HG02759 (cell line): ENCODE measurements at regions not wholly inside any gene's neighbourhood (a gene's known extent, or its start where the extent isn't known, plus 50 kb on each side); places are given as distances from the start of the nearest gene placed in this dataset.

Source experiments
- ATAC-seq: cut with Tn5 transposase; IDR thresholded peaks from one replicate; pipeline ENCODE4 v1.9.1; 2021; ENCODE audit warnings: mild to moderate bottlenecking, moderate library complexity; ENCODE audit not compliant: unreplicated experiment

- no peak for ATAC-seq
Observed at GRCh38 chr3:177724020-177724638, 526.8 kb upstream of the TBL1XR1 start.

DNA sequence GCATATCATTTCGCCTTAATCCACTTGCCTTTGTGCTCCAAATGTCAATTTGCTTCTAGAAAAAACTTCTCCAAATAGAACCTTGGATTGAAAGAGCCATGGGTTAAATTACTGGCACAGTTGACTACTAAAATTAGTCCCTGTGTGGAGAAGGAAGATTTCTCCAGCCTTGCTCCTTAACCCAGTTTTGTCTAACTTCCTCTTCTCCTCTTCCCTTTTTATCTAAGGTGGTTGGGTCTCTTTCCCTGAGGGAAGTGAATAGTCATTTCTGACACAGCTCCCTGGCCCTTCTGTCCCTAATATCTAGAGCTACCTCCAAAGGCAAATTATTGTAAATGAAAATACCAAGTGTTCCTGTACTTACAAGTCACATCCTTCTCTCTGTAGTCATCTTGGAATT, 527.9 kb upstream of the TBL1XR1 start:
- no peak for ATAC-seq

DNA sequence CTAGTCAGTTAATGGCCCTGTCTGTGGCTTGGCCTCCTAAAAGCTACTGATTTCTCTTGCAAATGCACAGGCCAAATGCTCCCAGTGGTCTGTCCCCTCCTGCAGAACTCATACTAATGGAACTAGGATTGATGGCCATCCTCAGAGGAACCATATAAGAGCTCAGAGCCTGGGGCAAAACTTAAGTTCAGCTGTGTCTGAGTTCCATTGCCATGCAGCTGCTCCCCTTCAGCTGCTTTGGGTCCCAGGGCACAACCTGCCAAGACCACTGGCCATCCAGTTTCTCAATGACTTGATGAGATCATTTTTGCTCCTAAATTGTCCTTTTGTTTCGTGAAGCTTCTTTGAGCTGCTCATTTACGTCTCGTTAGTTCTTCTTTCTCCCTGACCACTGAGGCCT, 529.5 kb upstream of the TBL1XR1 start:
- no peak for ATAC-seq

GRCh38 chr3:177729956-177730681, 532.8 kb upstream of the TBL1XR1 start:
- no peak for ATAC-seq

GRCh38 chr3:177730814-177731213, 533.5 kb upstream of the TBL1XR1 start:
- no peak for ATAC-seq

DNA sequence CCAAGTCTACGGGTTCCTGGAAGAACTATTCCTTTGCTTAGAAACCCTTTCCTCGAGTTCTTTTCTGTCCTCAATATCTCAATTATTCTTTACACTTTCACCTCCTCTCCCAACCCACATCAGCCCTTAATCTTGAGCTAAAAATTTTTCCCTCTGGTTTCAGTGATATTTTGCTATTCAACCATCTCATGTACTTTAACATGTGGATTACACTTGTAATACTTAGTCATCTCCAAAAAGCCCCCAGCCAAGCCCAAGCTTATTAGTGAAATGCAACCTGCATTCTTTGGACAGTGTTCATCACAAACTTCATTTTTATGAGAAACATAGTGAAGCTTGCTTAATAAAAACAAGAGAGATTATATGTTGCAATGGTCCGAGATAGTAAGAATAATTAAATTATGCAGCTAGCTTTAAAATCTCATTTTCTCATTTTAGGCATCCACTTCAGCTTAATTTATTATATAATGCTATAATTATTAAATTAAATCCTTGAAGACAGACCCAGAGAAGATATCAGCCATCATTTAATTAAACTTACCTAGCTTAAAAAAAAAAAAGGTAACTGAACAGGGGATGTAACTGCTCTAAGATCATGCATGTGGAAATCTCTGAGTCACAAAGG, 534.5 kb upstream of the TBL1XR1 start:
- no peak for ATAC-seq

GRCh38 chr3:177733233-177733632, 536.0 kb upstream of the TBL1XR1 start:
- ATAC-seq, result no peak

DNA sequence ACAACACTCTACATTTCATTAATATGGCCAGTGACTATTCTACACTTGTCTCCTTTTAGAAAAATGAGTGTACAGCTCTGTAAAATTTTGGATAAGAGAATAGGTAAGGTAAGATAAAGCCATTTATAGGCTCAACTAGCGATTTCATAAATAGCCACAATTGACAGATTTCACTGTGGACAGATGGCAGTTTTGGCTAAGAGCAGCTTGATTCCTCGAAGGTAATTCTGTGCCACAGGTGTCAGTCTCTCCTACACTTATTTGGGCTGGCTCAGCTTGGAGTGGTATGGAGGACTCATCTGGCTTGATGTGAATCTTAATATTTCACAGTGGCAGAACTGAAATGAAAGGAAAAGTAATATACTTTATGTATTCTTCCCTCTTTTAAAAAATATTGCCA, 536.7 kb upstream of the TBL1XR1 start:
- no peak for ATAC-seq

DNA sequence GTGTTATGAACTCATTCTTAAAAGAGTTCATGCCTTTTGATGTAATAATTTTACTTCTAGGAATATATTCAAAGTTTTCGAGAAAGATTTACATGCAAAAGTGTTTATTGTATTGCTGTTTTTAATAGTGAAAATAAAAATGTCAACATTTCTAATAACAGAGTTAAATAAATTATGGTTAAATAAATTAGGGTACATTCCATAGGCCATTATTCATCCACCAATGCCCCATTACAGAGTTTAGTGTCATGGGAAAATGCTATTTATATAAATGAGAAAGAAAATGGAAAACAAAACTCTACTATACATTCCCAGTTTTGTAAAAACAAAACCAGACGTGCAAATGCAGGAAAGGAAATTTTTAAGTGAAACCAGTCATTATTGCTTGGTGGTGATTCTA, 538.1 kb upstream of the TBL1XR1 start:
- no peak for ATAC-seq

- no peak for ATAC-seq
Observed at GRCh38 chr3:177739461-177739860, 542.2 kb upstream of the TBL1XR1 start.

DNA sequence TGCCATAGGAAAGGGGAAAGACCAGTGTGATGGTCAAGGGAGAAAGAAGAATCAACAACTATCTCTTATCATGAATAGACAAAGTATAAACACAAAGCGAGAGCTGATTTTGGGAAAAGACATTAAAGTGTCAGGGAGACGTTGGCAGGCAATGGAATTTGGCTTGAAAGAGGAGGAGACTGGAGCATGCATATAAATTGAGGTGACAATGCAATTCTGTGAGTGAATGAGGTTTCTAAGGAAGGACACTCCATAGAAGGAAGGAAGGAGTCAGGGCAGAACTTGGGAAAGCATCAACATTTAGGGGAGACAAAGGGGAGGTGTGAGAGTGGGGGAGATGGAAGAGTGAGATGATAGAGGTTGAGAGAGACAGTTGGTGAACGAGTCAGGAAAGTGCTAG, 543.0 kb upstream of the TBL1XR1 start:
- no peak for ATAC-seq

DNA sequence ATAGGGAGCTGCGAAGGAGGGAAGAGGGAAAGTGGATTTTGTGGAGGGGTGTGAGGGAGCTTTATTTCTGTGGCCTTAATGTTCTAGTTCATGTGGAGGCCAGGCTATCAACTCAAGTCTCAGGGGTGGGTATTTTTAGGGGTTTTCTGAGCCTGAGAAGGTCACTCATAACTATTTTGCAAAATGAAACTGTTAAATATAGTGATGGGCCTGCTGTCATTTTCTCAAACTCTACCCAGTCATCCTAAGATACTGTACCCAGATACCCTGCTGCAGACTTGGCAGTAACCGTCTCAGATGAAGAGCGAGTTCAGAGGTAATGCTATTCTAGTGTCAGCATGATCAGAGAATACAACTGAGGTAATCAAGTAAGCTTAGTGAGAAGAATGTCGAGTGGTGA, 545.0 kb upstream of the TBL1XR1 start:
- ATAC-seq, result peak; percentile 84

DNA sequence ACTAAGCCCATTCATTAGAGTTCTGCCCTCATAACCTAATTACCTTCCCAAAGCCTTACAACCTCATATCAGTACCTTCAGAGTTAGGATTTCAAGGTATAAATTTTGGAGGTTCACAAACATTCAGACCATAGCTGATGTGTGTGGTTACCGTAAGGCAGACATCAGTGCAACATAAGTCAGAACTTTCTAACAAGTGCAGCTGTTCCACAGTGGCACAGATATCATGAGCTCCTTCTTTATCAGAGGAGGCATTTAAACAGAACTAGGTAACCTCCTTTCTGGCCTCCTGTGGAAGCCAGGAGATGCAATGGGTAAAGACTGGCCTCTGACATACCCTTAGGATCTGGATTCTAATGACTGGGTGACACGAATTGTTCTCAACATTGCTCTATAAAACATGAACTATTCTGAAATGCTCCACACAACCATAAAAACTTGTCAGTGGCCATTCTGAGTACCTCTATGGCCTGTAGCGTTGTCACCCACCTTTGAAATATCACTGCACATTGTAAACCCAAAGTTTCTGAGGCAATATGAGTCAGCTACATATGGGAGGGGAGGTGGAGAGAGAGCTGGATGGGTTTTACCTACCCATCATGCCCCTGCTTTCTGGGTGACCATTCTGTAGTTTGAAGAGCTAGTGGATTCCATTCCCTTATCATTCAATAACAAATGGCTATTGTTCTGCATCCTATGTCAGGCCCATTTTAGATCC, 546.0 kb upstream of the TBL1XR1 start:
- ATAC-seq, result no peak

GRCh38 chr3:177744873-177745606, 547.8 kb upstream of the TBL1XR1 start:
- ATAC-seq, result no peak

DNA sequence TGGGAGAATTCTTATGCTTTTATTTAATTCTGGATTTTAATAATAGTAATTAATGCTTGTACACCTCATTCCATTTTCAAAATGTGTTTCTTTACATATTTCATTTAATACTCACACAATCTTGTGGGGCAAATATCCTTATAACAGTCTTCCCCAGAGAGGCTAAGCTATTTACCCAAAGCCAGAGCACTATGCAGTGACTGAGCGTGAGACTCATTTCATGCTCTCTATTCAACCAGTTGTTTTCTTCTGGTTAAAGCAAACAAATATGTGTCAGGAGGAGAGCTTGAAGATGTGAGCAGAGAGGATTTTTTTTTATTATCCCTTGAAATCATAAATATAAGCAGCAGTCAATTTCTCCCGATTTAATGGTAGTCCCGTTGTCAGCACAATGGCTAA, 548.3 kb upstream of the TBL1XR1 start:
- no peak for ATAC-seq

DNA sequence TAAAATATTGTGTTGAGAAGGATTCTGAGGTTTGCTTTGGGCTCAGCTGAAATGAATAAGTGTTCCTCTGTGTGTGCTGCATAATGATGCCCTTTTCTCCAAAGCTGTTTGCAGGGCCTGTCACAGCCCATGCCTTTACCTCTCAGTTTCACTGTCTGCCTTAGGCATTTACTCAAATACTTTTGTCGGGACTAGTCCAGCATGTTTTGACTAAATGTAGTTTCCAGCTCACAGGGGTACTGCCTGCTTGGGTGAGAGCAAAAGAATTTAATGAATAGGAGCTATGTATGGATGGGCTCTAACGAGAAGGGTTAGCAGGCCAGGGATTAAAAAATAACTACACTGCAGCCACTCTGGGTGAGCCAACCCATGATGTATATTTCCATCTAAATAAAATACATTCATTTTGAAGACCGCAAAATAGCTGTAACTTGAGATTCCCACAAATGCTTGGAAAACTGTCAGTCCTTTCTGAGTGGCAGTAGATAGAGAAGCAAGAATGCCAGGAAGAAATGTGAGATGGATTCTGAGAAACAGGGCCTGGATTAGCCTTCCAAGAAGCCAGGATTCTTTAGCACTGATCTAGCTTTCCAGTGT, 549.2 kb upstream of the TBL1XR1 start:
- no peak for ATAC-seq

DNA sequence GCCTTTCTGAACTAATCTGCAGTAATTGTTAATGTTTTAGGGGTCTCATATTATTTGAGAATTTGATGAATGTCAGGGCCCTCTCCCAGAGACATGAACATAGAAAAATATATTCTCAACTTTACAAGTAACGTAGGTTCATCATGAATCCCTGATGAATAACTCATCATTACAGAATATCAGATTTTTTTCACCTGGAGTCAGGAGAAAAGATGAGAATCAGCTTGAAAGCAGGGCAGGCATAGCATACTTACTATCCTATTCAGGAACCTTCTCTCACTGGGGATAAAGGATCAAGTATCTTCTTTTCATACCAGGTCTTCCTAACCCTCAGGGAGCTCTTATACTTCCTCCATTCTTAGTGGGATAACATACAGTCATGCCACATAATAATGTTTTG, 552.6 kb upstream of the TBL1XR1 start:
- no peak for ATAC-seq

DNA sequence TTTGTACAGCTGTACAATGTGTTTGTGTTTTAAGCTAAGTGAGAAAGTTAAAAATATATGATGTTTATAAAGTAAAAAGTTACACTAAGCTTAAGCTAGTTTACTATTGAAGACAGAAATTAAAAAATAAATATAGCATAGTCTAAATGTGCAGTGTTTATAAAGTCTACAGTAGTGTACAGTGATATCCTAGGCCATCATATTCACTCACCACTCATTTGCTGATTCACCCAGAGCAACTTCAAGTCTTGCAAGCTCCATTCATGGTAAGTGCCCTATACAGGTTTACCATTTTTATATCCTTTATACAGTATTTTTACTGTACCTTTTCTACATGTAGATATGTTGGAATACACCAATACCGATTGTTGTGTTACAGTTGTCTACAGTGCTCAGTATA, 553.2 kb upstream of the TBL1XR1 start:
- no peak for ATAC-seq

DNA sequence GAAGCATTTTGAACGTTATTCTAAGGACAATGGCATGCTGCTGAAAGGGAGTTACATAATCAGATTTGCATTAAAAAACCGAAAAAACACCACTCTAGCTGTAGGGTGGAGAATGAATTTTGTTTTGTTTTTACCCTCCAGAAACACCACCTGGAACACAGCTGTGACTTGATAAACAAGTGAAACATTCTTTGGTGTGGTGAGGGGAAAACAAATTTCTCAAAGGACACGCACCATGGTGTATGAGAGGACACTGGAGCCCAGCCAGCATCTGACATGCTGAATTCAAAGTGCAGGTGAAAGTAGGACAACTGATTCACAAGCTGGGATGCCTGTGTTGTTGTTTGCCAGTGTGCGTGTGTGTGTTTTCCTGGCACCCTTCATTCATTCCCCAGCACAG, 554.5 kb upstream of the TBL1XR1 start:
- peak; percentile 66 for ATAC-seq

GRCh38 chr3:177752831-177753230, 555.5 kb upstream of the TBL1XR1 start:
- ATAC-seq, result no peak
